GM18519 (cell line): ENCODE measurements at regions not wholly inside any gene's neighbourhood (a gene's known extent, or its start where the extent isn't known, plus 50 kb on each side); places are given as distances from the start of the nearest gene placed in this dataset.

ENCODE experiments used
- ATAC-seq: cut with Tn5 transposase; IDR thresholded peaks from one replicate; pipeline ENCODE4 v1.9.1; 2021; ENCODE audit warnings: mild to moderate bottlenecking, moderate library complexity; ENCODE audit not compliant: unreplicated experiment, low FRiP score

DNA sequence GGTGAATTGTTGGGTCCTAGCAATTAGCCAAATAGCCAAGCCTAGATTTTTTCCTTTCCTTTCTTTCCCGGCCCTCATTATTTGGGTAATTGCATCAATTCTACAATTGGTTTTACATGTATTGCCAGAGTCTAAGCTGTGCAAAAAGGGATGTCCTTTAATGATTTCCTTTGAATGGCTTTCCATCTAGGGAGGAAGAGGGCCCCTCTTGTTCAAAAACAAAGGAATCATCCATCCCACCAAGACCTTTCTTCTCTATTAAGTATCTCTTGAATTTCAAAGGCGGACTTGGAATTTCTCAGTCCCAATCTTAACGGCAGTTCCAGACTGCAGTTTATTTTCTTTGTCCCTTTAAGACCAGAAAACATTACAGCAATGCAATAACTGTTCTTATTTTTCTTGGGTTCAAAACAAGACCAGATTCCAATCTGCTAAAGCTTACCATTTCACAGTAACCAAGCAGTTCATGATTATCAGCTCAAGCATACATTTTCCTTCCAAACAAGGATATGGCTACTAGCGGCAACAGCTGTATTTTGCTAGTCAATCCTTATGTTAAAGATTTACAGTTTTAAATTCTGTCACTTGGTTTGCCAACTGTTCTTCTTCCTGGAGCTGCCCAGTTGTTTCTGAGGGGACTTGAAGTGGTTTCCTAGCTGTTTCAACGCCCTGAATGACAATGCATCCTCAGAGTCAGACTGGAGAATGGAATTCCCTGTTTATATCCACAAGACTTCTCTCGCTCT is 91.4 kb upstream of the LRIG1 start:
- ATAC-seq = no peak

DNA sequence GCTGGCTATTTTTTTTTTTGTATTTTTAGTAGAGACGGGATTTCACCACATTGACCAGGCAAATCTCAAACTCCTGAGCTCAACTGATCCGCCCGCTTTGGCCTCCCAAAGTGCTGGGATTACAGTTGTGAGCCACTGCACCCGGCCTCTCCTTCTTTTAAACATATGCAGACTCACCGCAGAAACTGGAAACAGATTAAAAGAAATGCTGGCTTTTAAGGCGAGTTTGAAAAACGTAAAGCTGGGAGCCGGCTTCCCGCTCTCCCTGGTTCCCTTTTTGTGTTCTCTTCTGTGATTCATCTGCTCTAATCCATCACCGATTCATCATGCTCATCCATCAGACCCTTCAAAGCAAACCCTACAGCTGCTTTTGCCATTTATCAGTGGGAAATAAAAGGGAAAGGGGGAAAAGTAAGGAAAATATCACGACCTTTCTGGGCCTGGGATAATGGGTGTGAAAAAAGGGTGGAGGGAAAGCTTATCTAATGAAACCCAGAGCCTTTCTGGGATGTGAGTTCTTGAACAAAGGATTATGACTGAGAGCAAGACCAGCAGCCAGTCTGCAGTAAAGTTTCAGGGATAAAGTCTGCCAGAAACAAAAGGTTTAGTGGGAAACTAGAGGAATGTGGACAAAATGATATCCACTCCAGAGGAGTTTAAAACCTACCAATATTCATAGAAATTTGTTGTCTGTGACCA is 92.3 kb upstream of the LRIG1 start:
- ATAC-seq = no peak

DNA sequence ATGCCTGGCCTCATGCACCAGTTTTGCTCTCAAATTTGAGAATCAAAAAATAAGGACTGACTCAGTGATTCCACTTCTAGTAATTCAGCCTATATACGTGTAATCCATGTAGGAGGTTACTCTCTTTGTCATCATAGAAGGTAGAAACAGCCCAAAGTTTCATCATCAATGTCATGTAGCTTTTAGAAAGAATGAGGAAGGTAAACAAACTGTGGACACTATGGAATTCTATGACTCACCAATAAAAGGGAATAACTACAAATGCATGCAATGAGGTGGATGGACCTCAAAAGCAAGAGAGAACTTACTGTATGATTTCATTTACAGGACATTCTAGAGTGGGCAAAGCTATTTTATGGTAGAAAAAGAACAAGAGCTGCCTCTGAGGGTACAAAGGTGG is 93.2 kb upstream of the LRIG1 start:
- ATAC-seq = no peak

- no peak for ATAC-seq
Measured at GRCh38 chr3:66597308-66597863, 96.6 kb upstream of the LRIG1 start.

GRCh38 chr3:66598168-66598567 is 97.3 kb upstream of the LRIG1 start:
- no peak for ATAC-seq

DNA sequence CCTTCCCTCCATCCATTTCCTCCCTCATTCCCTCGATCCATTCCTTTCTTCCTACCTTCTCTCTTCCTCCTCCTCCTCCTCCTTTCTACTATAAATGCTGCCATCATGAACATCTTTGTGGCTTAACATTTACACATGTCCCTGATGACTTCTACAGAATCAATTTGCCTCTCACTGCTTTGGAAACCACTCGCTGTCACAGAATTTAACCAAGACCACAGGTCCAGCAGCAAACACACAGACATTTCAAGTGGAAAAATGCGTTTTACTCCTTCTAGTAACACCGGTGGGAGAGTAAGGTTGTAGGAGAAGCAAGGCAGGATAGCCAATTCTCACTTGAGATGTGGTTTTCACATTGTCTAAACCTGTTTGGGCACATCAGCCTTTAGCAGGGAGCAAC is 101.4 kb upstream of the LRIG1 start:
- no peak for ATAC-seq

DNA sequence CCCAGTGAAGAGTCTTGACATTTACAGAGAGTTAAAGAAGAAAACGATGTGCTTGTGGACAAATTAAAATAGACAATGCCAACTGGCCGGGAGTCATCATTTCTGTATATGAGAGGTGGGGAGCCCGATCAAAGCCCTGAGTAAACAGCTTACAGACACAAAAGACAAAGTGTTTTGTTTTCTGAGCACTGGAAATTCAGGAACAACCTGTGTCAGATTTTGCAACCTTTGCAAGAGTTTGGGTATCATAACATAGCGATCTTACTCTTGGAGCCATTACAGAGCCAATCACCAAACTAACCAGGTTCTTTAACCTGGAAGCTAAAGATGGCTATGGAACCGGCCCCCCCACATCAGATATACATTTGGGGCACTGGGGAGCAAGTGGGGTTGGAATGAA is 101.9 kb upstream of the LRIG1 start:
- ATAC-seq = no peak

GRCh38 chr3:66603151-66603611 is 102.4 kb upstream of the LRIG1 start:
- no peak for ATAC-seq

GRCh38 chr3:66604481-66604880 is 103.7 kb upstream of the LRIG1 start:
- no peak for ATAC-seq

DNA sequence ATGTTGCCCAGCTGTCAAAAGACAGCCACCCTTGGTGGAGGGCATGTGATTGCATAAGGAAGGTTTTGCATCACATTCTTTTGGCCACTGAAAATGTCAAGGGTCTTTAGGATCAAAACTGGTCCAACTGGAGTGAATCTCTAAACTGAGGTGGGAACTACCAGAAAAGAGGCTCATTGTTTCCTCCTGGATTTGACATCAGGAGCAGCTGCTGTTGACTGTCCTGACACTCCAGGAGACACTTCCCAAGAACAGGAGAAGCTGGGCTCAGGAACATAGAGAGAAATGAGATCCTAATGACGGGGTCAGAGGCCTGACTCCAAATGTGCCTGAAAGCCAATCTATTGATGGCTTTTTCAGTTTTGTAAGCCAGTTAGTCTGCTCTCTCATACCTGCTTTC is 105.3 kb upstream of the LRIG1 start:
- ATAC-seq = no peak

- ATAC-seq = no peak
Measured at GRCh38 chr3:66606868-66607267, 106.0 kb upstream of the LRIG1 start.

- ATAC-seq = no peak
Measured at GRCh38 chr3:66609660-66610561, 109.1 kb upstream of the LRIG1 start.

GRCh38 chr3:66610562-66610909 is 109.7 kb upstream of the LRIG1 start:
- ATAC-seq = no peak

DNA sequence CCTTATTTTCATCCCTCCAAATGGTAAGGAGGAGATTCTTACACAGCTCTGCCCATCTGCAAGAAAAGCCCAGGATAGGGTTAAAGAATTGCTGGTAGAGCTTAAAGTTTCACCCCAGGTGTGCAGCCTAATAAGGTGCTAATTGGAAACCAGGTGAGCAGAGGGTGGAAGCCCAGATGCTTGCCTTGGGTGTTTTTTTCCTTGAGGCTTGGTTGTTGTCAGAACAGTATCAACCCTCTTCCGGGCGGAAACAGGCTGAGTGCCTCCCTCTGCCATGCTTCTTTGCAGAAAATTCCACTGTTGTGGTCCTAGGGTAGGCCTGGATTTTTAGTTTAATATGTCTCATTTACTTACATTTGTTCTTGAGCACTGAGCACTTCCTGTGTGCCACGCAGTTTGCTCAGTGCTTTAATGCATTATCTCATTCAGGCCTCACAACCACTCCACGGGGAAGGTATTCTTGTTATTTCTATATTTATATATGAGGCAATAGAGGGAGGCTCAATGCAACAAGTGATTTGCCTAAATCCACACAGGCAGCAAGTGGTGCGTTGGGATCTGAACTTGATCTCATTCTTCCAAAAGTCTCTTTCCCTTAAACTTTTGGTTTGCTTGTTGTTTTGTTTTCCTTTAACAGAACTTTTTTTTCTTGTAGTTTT is 115.0 kb upstream of the LRIG1 start:
- no peak for ATAC-seq

- no peak for ATAC-seq
Measured at GRCh38 chr3:66617351-66617750, 116.5 kb upstream of the LRIG1 start.

- ATAC-seq = no peak
Measured at GRCh38 chr3:66618066-66618465, 117.2 kb upstream of the LRIG1 start.

GRCh38 chr3:66620296-66620695 is 119.5 kb upstream of the LRIG1 start:
- no peak for ATAC-seq

DNA sequence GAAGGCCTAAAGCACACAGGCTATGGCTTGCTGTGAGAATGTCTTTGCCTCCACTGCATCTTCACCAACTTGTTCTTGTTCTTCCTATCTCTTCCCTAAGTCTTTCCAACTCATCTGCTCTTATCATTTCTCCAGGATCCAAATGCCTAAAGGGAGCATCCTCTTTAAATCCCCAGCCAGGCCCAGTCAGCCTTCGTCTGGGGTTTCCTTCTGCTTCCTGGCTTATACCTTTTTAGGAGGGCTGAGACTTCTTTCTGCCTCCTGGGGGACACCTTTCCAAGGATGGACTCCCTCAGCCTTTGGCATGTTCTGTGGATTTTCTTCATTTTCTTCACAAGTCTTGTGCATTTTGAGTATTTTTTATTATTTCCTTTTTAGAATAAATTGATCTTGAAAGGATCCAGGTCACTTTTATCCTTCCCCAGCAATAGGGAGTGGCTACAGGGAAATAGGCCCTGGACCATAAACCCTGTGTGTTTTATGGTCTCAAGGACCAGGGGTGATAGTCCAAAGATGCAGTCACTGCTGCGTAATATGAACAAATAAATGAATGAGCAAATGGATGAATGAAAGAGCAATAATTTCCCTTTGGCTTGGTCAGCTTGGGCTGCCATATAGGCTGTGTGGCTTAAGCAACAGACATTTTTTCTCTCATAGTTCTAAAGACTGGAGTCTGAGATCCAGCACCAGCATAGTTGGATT is 122.1 kb upstream of the LRIG1 start:
- no peak for ATAC-seq

DNA sequence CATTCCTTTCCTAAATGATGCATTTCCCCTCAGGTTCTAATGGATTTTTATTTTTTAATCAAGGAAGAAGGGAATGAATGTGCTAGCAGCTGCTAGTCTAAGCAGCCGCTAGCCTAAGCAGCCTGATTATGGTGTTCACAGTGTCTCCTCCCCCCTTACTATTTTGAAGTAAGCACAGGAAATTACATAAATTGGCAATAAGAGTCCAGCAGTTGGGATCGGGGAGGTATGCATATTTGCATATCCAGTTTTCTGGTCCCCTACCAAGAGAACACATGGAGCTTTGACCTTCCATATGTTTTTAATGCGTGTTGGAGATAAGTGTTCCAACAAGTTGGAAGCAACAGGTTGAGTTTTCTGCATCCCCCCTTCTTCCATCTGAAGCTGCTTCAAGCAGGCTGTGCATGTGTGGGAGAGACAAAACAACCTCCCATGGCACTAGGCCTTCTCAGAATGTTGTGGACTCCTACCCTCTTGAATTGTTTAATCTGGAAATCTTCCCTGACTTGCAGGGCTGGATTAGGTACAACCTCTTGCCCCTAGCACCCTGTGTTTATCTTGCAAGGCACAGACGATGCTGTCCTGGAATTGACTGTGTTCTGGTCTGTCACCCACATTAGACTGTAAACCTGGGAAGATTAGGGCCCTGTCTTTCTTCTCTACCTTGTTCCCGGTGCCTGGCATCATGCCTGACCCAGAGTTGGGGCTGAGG is 124.8 kb upstream of the LRIG1 start:
- no peak for ATAC-seq
